ENCODE measurements at regions not wholly inside any gene's neighbourhood (a gene's known extent, or its start where the extent isn't known, plus 50 kb on each side); places are given as distances from the start of the nearest gene placed in this dataset.
"Not testable (repeated sequence)": the region's sequence is repeated elsewhere in the genome, so short reads cannot be mapped to it uniquely, and the experiment has no call there.

- Histone ChIP-seq H3K27me3 (ENCODE audit: control insufficient read depth, insufficient read depth, low read length) (no peaks in the 10 kb centered on the region), H3K9ac (ENCODE audit: low read depth, low read length) (no peak overlapping the region), H3K36me3 (ENCODE audit: control insufficient read depth, insufficient read depth, low read length) (no peaks in the 10 kb centered on the region), H3K4me1 (ENCODE audit: control insufficient read depth, insufficient read depth, low read length) (no peaks in the 10 kb centered on the region), H3K4me3 (ENCODE audit: low read depth, low read length) (no peak overlapping the region), H3K9me3 (ENCODE audit: control insufficient read depth, insufficient read depth, low read length) (no peaks in the 10 kb centered on the region)
Measured at GRCh38 chr2:8337321-8337720, 344.5 kb upstream of the ID2 start.

GRCh38 chr2:8342407-8342806 lies 339.4 kb upstream of the ID2 start:
- H3K4me1 ChIP-seq (ENCODE audit: control insufficient read depth, insufficient read depth, low read length): no peaks in the 10 kb centered on the region
- no peak overlapping the region for H3K4me3 ChIP-seq (ENCODE audit: low read depth, low read length)

GRCh38 chr2:8343031-8343430 lies 338.8 kb upstream of the ID2 start:
- no peak overlapping the region for H3K4me3 ChIP-seq (ENCODE audit: low read depth, low read length)
- H3K36me3 ChIP-seq (ENCODE audit: control insufficient read depth, insufficient read depth, low read length): no peaks in the 10 kb centered on the region
- no peaks in the 10 kb centered on the region for H3K27me3 ChIP-seq (ENCODE audit: control insufficient read depth, insufficient read depth, low read length)
- no peaks in the 10 kb centered on the region for H3K9me3 ChIP-seq (ENCODE audit: control insufficient read depth, insufficient read depth, low read length)
- no peaks in the 10 kb centered on the region for H3K4me1 ChIP-seq (ENCODE audit: control insufficient read depth, insufficient read depth, low read length)
- H3K9ac ChIP-seq (ENCODE audit: low read depth, low read length): no peak overlapping the region

More at GRCh38 chr2:8342407-8342806, 339.4 kb upstream of the ID2 start:
- Histone ChIP-seq H3K9me3 (ENCODE audit: control insufficient read depth, insufficient read depth, low read length) (no peaks in the 10 kb centered on the region), H3K36me3 (ENCODE audit: control insufficient read depth, insufficient read depth, low read length) (no peaks in the 10 kb centered on the region), H3K9ac (ENCODE audit: low read depth, low read length) (no peak overlapping the region), H3K27me3 (ENCODE audit: control insufficient read depth, insufficient read depth, low read length) (no peaks in the 10 kb centered on the region)

DNA sequence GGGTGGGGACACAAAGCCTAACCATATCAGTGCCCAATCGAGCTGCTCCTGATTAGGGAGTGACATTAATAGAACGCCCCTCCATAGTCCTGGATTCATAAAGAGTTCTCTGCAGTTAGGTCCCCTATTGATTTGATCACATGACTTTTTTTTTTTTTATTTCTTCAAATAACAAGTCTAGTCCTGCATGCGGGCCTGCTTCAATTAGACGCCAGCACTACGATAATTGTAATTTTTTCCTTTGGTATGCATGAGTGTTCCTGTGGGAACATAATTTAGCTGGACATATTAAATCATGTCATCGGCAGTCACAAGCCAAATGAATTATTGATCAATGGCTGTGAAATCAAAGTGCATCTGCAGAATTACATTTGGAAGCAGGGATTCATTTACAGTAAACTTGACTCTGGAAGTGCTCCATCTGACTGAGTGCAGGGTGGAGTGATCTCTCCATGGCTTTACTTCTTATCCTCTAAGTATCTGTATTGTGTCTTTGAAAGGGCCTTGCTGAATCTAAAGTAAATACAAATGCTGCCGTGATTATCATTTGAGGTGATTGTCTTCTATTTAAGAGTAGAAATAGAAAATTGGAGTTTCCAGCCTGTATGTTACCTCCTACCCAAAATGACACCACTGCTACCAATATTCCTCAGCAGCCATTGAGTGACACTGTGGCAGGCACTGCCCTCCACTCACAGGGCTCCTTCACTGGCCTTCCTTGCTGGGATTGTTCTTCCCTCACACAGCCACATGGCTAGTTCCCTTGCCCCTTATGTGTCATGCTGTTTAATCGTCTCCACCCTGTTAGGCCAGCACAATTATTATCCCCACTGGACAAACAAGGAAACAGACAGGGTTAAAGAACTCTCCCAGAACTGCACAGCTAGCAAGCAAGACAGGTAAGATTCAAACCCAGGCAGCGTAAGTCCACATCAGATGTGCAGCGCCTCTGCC lies 337.4 kb upstream of the ID2 start:
- no peak overlapping the region for H3K4me3 ChIP-seq (ENCODE audit: low read depth, low read length)
- H3K36me3 ChIP-seq (ENCODE audit: control insufficient read depth, insufficient read depth, low read length): no peaks in the 10 kb centered on the region
- H3K4me1 ChIP-seq (ENCODE audit: control insufficient read depth, insufficient read depth, low read length): no peaks in the 10 kb centered on the region
- no peak overlapping the region for H3K9ac ChIP-seq (ENCODE audit: low read depth, low read length)
- H3K27me3 ChIP-seq (ENCODE audit: control insufficient read depth, insufficient read depth, low read length): no peaks in the 10 kb centered on the region
- H3K9me3 ChIP-seq (ENCODE audit: control insufficient read depth, insufficient read depth, low read length): no peaks in the 10 kb centered on the region

DNA sequence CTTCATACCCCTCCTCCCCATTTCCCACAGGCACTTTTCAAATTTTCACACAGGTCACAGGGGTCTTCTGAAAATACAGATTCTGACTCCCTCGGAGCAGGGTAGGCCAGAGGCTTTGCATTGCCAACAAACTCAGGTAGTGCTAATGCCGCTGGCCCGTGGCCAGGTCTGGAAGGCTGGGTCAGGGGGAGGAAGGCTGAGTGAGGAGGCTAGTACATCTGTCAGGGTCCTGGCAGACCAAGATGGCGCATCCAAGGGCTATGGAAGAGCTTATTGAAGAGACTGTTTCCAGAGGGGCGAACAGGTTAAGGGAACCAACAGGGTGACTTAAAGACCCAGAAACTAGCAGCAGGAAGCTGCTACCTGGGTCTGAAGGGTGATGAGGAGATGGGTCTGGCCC lies 336.7 kb upstream of the ID2 start:
- Histone ChIP-seq H3K36me3 (ENCODE audit: control insufficient read depth, insufficient read depth, low read length) (no peaks in the 10 kb centered on the region), H3K9ac (ENCODE audit: low read depth, low read length) (no peak overlapping the region), H3K27me3 (ENCODE audit: control insufficient read depth, insufficient read depth, low read length) (no peaks in the 10 kb centered on the region), H3K4me3 (ENCODE audit: low read depth, low read length) (no peak overlapping the region), H3K9me3 (ENCODE audit: control insufficient read depth, insufficient read depth, low read length) (no peaks in the 10 kb centered on the region), H3K4me1 (ENCODE audit: control insufficient read depth, insufficient read depth, low read length) (no peaks in the 10 kb centered on the region)

DNA sequence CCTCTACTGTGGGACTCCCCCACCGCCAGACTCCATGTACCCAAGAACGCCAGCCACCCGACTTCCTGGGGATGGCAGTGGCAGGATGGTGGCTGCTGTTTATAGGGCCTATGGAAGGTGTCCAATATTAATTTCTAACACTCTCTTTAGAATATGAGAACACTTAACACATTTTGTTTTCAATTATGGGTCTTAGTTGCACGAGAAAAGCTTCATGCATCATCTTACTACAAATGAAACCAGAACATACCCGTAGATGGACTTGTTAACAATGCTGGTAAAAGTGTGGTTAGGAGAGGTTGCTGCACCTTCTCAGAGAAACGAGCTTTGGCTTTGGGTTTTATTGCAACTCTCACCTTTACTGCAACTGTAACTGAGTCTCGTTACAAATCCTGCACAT lies 335.6 kb upstream of the ID2 start:
- Histone ChIP-seq H3K36me3 (ENCODE audit: control insufficient read depth, insufficient read depth, low read length) (no peaks in the 10 kb centered on the region), H3K4me1 (ENCODE audit: control insufficient read depth, insufficient read depth, low read length) (no peaks in the 10 kb centered on the region), H3K4me3 (ENCODE audit: low read depth, low read length) (no peak overlapping the region), H3K27me3 (ENCODE audit: control insufficient read depth, insufficient read depth, low read length) (no peaks in the 10 kb centered on the region), H3K9me3 (ENCODE audit: control insufficient read depth, insufficient read depth, low read length) (no peaks in the 10 kb centered on the region), H3K9ac (ENCODE audit: low read depth, low read length) (no peak overlapping the region)

DNA sequence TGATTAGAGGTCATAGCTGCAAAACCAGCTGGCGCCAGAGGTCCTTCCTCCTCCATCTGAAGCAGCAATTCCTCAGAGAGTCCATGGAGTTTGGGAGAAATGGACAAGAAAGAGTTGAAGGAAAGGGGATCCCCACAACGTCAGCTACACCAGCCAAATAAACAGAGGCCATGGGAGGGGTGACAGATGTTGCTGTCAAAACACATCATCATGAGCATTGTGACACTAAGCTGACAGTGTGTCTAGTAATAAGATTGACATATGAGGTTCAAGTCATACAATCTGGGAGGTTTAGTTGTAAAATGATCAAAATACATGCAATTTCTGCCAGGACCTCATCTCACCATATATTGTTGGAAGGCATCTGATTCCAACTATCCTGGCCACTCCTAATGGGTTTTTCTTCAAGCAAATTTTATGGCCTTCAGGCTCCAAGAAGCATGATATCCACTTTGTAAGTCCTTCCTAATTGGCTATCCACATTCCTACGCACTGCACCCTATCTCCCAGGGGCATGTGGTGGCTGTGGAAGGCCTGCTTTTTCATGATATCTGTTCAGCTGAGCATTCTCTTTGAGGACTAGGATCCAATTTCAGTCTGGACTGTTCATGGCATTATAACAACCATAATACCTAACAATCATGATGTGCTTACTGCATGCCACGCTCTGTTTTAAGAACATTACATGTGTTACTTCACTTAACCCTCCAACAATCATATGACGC lies 335.0 kb upstream of the ID2 start:
- Histone ChIP-seq H3K4me1 (ENCODE audit: control insufficient read depth, insufficient read depth, low read length) (no peaks in the 10 kb centered on the region), H3K9me3 (ENCODE audit: control insufficient read depth, insufficient read depth, low read length) (no peaks in the 10 kb centered on the region), H3K27me3 (ENCODE audit: control insufficient read depth, insufficient read depth, low read length) (no peaks in the 10 kb centered on the region), H3K9ac (ENCODE audit: low read depth, low read length) (no peak overlapping the region), H3K36me3 (ENCODE audit: control insufficient read depth, insufficient read depth, low read length) (no peaks in the 10 kb centered on the region), H3K4me3 (ENCODE audit: low read depth, low read length) (no peak overlapping the region)

DNA sequence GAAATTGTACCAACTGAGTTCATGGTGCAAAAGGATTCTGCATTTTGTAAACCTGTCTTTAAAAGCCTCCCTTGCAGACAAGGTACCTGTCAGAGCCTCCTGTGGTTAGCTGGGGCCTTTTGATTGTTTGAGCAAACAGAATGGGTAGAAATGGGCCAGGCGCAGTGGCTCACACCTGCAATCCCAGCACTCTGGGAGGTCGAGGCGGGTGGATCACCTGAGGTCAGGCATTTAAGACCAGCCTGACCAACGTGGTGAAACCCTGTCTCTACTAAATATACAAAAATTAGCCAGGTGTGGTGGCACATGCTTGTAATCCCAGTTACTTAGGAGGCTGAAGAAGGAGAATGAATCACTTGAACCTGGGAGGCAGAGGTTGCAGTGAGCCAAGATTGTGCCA lies 332.9 kb upstream of the ID2 start:
- not testable (repeated sequence) for H3K4me3 ChIP-seq (ENCODE audit: low read depth, low read length); H3K36me3 ChIP-seq (ENCODE audit: control insufficient read depth, insufficient read depth, low read length); H3K27me3 ChIP-seq (ENCODE audit: control insufficient read depth, insufficient read depth, low read length); H3K9me3 ChIP-seq (ENCODE audit: control insufficient read depth, insufficient read depth, low read length); H3K4me1 ChIP-seq (ENCODE audit: control insufficient read depth, insufficient read depth, low read length); H3K9ac ChIP-seq (ENCODE audit: low read depth, low read length)

DNA sequence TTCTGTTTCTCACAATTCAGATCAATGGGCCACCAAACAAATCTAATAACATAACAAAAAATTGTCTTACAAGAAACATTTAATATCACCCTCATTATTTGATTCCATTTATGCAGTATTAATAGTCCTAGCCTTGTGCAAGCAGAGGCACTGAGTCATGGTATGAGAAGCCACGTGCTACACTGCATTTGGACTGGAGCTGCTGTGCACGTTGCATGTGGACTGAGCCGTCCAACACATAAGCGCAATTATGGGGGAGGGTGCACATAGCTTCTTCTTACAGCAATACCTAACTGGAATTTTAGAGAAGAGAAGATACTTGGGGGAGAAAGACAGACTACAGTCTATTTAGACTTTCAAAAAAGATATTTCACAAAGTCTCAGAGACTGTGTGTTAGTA lies 329.6 kb upstream of the ID2 start:
- H3K36me3 ChIP-seq (ENCODE audit: control insufficient read depth, insufficient read depth, low read length): no peaks in the 10 kb centered on the region
- H3K9me3 ChIP-seq (ENCODE audit: control insufficient read depth, insufficient read depth, low read length): no peaks in the 10 kb centered on the region
- H3K27me3 ChIP-seq (ENCODE audit: control insufficient read depth, insufficient read depth, low read length): no peaks in the 10 kb centered on the region
- no peak overlapping the region for H3K4me3 ChIP-seq (ENCODE audit: low read depth, low read length)
- no peaks in the 10 kb centered on the region for H3K4me1 ChIP-seq (ENCODE audit: control insufficient read depth, insufficient read depth, low read length)
- no peak overlapping the region for H3K9ac ChIP-seq (ENCODE audit: low read depth, low read length)

- H3K36me3 ChIP-seq (ENCODE audit: control insufficient read depth, insufficient read depth, low read length): no peaks in the 10 kb centered on the region
- no peak overlapping the region for H3K4me3 ChIP-seq (ENCODE audit: low read depth, low read length)
- H3K9me3 ChIP-seq (ENCODE audit: control insufficient read depth, insufficient read depth, low read length): no peaks in the 10 kb centered on the region
- no peaks in the 10 kb centered on the region for H3K27me3 ChIP-seq (ENCODE audit: control insufficient read depth, insufficient read depth, low read length)
- H3K4me1 ChIP-seq (ENCODE audit: control insufficient read depth, insufficient read depth, low read length): no peaks in the 10 kb centered on the region
- H3K9ac ChIP-seq (ENCODE audit: low read depth, low read length): no peak overlapping the region
Measured at GRCh38 chr2:8352989-8353388, 328.9 kb upstream of the ID2 start.

- Histone ChIP-seq H3K4me1 (ENCODE audit: control insufficient read depth, insufficient read depth, low read length) (no peaks in the 10 kb centered on the region), H3K9me3 (ENCODE audit: control insufficient read depth, insufficient read depth, low read length) (no peaks in the 10 kb centered on the region), H3K27me3 (ENCODE audit: control insufficient read depth, insufficient read depth, low read length) (no peaks in the 10 kb centered on the region), H3K9ac (ENCODE audit: low read depth, low read length) (no peak overlapping the region), H3K36me3 (ENCODE audit: control insufficient read depth, insufficient read depth, low read length) (no peaks in the 10 kb centered on the region), H3K4me3 (ENCODE audit: low read depth, low read length) (no peak overlapping the region)
Measured at GRCh38 chr2:8355102-8355859, 326.6 kb upstream of the ID2 start.
